ENCODE measurements at regions not wholly inside any gene's neighbourhood (a gene's known extent, or its start where the extent isn't known, plus 50 kb on each side); places are given as distances from the start of the nearest gene placed in this dataset.
"Not testable (repeated sequence)": the region's sequence is repeated elsewhere in the genome, so short reads cannot be mapped to it uniquely, and the experiment has no call there.

DNA sequence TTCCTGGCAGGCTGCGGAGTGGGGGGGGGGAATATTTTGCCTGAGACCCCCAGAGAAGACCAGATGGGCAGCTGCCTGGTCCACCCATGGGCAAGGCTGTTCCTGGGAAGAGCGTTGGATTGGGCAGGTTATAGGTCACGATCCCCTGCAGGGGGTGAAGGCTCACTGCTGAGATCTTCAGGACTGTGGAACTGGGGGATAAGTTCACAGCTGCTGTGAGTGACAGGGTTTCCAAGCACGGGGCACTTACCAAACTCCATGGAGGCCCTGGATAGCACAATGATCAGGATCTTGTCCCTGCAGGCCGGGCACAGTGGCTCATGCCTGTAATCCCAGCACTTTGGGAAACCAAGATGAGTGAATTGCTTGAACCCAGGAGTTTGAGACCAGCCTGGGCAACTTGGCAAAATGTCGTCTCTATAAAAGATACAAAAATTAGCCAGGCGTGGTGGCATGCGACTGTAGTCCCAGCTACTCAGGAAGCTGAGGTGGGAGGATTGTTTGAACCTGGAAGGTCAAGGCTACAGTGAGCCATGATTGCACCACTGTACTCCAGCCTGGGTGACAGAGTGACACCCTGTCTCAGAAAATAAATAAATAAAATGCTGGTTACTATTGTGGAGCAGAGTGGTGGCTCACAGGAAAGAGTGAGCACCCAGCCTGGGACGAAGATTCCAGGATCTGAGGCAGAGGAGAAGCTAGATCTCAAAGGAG, 68.0 kb upstream of the HELT start:
- no peak for DNase-seq

DNA sequence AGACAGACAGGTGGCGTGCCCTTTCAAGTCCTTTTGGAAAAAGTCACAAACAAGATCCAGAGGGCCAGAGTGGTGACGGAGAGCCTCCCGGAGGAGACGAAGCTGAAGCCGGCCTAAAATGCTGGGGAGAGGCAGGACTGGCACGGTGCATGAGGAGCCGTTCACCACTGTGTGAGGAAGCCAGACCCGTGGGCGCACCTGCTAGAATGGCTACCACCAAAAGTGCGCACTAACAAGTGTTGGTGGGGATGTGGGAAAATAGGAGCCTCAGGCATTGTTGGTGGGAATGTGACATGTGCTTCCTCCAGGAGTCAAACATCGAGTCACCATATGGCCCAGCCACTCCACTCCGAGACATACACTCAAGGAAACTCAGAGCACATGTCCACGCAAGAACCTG, 67.4 kb upstream of the HELT start:
- no peak for DNase-seq

DNA sequence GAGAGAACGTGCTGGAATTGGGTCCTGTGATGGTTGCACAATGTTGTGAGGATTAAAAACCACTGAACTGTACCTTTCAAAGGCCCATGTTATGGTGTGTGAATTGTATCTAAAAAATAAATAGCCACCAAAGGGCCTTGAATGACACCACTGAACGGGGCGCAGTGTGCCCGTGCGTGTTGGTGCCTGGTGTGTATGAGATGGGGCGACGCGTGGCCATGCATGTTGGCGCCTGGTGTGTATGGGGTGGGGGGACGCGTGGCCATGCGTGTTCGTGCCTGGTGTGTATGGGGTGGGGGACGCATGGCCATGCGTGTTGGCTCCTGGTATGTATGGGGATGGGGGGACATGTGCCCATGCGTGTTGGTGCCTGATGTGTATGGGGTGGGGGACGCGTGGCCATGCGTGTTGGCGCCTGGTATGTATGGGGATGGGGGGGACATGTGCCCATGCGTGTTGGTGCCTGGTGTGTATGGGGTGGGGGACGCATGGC, 66.6 kb upstream of the HELT start:
- DNase-seq: no peak

DNA sequence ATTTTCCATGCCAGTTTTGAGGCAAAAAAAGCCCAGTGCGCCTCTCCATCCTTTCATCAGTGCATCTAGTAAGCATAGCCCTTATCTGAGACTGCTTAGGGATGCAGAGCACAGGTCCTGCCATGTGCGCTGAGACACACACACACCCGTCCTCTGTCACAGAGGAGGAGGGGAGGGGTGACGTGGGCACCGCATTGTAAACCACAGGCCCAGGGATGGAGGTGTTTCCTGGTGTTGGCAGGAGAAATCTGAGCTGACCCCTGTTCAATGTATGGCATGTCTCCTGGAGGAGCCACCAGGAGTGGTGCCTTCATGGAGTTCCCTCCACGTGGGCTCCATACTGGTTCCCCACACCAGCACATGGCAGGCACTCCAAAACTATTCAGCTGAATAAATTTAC, 65.8 kb upstream of the HELT start:
- no peak for DNase-seq

DNA sequence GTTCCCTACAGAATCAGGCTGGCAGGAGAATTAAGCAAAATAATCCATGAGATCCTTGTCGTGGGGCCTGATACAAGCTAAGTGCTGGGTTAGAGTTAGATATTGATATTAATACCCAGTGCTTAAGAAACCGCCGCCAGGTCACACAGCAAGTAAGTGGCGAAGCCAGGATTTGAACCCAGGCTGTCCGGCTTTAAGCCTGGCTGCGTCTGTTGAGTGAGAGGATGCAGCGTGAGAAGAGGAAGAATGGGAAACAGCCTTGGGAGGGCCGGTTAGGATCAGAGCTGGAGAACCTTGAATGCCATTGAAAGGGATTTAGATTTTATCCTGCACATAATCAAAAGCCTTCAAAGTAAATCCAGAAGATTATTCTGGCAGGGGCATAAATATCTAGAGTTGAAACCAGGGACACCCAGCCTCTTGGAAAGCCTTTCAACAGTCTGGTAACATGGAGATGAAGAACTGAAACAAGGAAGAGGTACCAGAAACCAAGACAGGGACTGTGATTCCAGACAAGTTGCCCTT, 64.8 kb upstream of the HELT start:
- no peak for DNase-seq

DNA sequence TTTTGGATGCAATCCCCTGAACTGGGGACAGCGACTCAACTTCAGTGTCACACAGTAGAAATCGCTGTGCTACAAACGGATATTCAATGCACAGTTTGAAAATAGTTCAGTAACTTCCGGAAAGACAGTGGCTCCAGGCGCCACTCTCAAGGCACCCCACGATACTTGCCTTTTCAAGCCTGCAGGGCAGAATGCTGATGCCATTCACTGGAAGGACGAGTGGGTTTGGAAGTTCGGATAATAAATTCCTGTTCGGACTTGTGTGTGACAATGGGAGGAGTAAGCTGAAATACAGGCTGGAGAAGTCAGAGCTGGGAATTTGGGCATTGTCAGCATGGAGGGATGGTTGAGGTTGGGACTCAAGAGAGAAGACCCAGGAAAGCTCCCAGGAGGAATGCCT, 64.3 kb upstream of the HELT start:
- DNase-seq: no peak

DNA sequence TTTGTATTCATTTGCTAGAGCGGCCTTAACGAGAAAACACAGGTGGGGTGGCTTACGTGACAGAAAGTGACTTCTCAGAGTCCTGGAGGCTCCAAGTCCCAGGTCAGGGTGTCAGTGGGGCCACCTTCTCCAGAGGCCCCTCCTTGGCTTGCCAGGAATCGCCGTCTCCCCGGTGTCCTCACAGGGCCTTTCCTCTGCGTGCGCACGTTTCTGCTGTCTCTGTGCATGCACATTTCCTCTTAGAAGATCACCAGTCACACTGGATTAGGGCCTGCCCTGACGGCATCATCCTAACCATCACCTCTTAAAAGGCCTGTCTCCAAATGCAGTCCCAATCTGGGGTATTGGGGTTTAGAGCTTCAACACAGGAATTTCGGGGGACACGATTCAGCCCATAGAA, 63.8 kb upstream of the HELT start:
- no peak for DNase-seq

DNA sequence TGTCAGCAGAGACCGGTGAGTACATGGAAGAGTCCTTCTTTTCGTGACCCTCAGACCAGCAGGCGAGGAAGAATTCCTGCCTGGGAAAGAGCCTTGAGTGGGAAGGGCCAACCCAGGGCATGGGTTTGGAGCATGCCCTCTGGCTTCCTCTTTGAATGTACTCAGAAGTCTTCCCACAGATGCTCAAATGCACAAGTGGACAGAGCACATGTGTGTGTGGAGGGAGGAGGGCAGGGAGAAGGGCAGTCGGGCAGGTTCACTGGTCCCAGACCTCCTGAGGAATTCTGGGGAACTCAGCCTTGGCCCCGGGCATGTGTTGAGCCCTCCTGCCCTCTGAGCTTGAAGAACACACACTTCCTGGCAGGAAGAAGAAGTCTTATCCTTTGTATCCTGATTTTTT, 63.2 kb upstream of the HELT start:
- no peak for DNase-seq

DNA sequence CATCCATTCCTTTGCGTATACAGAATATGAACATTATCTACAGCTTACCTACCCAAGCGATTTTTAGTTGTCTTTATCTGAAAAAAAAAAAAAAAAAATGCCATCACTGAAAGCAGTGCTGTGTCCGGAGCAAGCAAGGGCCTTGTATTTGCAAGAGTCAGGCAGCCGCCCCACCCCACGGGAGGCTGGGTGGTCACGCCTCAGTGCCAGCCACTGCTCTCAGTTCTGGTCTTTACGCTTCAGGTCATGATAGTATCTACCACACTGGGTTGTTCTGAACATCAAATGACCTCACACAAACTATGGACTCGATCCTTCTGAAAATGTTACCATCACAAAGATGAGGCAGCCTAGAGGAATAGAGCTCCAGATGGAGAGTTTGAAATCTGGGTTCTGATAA, 62.7 kb upstream of the HELT start:
- no peak for DNase-seq

DNA sequence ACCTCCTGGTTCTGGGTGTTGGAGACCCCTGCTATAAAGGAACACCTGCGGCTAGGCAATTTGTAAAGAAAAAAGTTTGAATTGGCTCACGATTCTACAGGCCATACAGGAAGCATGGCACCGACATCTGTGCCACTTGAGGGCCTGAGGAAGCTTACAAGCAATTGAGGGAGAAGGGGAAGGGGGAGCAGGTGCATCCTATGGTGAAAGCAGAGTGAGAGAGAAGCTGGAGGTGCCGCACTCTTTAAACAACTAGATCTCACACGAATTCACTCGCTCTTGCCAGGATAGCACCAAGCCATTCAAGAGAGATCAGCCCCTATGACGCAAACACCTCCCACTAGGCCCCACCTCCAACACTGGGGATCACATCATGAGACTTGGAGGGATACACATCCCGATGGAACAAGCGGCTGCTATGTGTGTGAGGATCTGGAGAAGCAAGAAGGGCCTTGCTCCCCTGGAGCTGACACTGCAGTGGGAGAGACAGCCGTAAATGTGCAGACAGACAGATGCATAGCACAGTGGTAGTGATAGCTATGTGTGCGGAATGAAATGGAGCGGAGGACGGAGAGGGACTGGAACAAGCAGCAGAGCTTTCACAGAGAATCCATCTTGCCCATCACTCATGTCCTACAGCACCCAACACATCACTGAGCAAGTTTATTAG, 60.7 kb upstream of the HELT start:
- no peak for DNase-seq

DNA sequence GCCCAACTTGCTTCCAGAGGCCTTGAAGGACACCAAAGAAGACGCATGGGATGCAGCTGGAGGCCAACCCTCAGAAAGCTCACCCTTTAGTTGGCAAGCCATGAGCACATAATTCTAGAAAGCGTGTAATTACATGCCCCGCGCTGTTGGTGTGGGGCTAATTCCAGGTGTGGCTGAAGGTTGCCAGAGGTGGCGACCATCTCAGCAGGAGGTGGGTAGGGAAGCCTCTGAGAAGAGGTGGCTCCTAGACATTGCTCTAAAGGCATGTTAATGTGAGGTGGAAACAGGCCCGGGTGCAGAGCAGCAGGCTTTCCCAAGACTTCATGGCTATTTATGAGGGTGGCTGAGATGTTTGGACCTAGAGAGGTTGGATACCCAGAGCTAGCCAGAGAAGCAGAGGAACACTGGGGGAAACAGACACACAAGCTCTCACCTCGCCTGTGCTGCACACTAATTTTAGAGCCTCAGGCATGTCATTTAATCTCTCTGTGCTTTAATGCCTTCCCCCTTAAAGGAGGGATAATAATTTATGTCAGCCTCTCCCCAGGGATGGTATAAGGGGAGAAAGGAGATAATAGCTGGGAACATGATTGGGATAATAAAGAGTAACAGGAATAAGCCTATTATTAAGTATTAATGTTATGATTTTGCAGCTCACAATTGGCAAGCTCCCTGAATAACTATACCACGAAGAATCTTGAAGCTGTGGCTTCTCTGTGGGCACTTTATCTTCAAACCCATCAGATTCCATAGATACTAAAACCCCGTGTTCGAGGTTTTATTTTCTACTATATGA, 60.0 kb upstream of the HELT start:
- DNase-seq: no peak

DNA sequence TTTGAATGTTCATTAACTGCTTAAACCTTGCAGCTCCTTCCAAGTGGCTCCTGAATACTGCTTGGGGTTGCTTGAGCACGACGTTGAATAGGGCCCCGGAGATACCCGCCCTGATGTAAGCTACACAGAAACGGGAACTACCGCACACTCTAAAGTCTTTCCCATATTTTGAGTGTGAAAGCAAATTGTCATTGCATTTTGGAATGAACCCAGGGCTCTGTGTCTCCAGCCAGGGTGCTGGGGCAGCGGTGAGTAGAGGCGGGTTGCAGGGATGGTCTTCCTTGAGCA, 59.4 kb upstream of the HELT start:
- no peak for DNase-seq

DNA sequence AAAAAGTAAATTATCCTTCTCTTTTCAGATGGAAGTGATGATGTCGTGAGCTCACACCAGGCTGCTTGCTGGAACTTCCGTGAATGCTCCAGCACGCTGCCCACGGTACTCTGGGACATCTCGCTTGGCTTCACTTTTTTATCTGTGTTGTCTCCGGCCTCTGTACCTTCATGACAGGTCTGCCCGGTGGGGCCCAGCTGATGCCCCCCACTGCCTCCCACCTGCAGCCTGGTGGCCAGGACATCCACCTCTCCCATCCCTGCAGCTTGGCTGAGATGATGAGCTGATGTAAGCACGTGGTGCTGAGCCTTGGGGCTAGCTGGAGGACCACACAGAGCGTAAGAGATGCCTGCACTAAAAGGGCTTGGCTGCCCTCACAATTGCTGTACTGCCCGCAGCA, 59.0 kb upstream of the HELT start:
- DNase-seq: no peak

DNA sequence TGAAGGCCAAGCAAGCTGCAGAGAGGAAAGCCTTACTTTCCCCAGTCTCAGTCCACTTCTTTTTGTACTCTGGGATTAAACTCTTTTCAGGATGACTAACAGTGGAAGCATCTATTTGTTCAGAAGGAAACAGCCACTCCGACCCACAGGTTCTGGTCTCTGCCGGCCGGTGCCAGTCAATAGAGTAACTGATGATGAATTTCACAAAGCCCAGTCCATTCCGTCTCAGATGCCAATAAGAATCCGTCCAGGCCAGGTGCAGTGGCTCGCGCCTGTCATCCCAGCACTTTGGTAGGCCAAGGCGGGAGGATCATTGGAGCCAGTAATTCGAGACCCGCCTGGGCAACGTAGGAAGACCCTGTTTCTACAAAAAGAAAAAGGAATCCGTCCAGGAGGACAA, 58.5 kb upstream of the HELT start:
- no peak for DNase-seq

DNA sequence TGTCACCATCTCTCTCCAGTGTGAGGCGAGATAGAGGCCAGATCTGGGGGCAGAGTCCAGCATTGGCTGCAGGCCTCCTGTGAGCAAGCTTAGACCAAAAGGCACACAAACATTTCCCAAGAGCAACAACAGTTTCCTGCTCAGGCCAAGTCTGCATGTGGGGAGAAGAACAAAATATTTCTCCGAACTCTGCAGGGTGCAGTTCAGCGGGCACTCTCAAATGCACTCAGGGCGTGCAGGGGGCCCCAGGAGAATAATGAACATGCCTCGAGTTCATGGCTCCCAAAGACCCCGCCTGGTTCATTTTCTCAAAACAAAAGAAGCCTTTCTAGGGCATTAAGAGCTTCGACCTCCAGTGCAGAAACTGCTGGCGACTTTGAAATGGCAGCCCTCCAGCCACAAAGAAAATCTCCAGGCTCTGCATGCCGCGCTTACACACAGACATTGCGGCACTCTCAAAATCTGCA, 57.8 kb upstream of the HELT start:
- DNase-seq: no peak

DNA sequence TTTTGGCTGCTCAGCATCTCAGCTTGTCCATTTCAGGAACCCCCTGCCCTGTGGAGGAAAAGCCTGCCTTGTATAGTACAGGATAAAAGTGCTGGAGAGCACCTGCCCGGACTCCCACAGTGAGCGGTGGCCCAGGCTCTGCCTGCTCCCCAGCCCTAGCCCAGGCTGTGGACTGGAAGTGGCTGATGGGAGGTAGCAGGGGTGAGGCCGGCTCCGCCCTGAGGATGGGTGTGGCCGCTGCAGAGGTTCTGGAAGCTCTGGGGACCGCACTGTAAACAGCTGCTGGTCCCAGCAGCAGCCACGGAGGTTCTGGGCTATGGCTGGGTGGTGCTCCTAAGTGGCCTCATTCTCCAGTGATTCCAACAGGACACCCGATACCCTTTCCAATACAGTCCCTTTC, 56.6 kb upstream of the HELT start:
- no peak for DNase-seq

DNA sequence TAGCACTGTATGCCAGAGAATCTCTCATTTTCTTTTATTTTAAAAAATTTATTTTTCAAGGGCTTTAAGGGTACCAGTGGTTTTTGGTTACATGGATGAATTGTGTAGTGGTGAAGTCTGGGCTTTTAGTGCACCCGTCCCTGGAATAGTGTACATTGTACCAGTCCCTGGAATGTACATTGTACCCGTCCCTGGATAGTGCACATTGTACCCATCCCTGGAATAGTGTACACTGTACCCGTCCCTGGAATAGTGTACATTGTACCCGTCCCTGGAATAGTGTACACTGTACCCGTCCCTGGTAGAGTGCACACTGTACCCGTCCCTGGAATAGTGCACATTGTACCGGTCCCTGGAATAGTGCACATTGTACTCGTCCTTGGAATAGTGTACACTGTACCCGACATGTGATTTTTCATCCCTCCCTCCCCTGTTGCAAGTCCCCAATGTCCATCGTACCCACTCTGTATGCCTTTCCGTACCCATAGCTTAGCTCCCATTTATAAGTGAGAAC, 56.1 kb upstream of the HELT start:
- DNase-seq: no peak

DNA sequence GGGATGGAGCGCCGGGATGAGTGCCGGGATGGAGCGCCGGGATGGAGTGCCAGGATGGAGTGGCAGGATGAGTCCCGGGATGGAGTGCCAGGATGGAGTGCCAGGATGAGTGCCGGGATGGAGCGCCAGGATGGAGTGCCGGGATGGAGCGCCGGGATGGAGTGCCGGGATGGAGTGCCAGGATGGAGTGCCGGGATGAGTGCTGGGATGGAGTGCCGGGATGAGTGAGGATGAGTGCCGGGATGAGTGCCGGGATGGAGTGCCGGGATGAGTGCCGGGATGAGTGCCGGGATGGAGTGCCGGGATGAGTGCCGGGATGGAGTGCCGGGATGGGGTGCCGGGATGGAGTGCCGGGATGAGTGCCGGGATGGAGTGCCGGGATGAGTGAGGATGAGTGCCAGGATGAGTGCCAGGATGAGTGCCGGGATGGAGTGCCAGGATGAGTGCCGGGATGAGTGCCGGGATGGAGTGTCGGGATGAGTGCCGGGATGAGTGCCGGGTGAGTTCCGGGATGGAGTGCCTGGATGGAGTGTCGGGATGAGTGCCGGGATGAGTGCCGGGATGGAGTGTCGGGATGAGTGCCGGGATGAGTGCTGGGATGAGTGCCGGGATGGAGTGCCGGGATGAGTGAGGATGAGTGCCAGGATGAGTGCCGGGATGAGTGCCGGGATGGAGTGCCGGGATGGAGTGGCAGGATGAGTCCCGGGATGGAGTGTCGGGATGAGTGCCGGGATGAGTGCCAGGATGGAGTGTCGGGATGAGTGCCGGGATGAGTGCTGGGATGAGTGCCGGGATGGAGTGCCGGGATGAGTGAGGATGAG, 52.9 kb upstream of the HELT start:
- DNase-seq: not testable (repeated sequence)

DNA sequence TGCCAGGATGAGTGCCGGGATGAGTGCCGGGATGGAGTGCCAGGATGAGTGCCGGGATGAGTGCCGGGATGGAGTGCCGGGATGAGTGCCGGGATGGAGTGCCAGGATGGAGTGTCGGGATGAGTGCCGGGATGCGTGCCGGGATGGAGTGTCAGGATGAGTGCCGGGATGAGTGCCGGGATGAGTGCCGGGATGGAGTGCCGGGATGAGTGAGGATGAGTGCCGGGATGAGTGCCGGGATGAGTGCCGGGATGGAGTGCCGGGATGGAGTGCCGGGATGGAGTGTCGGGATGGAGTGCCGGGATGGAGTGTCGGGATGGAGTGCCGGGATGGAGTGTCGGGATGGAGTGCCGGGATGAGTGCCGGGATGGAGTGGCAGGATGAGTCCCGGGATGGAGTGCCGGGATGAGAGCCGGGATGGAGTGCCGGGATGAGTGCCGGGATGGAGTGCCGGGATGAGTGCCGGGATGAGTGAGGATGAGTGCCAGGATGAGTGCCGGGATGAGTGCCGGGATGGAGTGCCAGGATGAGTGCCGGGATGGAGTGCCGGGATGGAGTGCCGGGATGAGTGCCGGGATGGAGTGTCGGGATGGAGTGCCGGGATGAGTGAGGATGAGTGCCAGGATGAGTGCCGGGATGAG, 52.1 kb upstream of the HELT start:
- not testable (repeated sequence) for DNase-seq

DNA sequence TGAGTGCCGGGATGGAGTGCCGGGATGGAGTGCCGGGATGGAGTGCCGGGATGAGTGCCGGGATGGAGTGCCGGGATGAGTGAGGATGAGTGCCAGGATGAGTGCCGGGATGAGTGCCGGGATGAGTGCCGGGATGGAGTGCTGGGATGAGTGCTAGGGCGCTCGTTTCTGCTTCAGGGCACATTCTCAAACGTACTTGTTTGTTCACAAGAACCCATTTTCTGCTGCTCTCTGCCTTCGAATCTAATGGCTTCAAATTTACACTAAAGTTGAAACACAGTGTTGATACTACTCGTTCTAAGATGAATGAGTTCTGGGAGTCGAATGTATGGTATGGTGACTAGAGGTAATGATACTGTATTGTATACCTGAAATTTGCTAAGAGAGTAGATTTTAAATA, 50.6 kb upstream of the HELT start:
- not testable (repeated sequence) for DNase-seq

DNA sequence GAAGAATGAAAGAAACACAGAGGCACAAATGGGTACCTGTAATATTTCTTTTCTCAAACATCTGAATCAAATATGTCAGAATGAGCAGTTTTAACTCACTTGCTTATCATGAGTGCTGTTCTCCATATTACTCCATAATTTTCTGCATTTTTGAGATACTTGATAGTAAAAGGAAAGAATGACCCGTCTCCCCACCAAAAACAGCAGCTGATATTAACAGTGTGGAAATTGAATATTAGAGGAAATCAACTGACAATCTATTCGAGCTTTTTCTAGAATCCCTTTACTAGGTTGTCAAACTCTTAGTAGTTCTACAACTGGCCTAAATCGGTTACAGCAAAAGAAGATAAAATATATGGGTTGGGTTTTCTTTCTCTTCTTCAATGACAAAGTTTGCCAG, 49.9 kb upstream of the HELT start:
- no peak for DNase-seq

All from fibroblast of skin of abdomen (primary cell).